Upper lobe of left lung (tissue), 6 donors: ENCODE measurements at regions not wholly inside any gene's neighbourhood (a gene's known extent, or its start where the extent isn't known, plus 50 kb on each side); places are given as distances from the start of the nearest gene placed in this dataset.

Experiments used
- ATAC-seq, 2 donors: fragments of 200-7000 bp; cut with Tn5 transposase; one replicate each; pipeline ENCODE4 v1.9.1; 2022; ENCODE audit warnings: mild to moderate bottlenecking in 2 of 2, moderate library complexity in 2 of 2; ENCODE audit not compliant: low FRiP score in 2 of 2
- DNase-seq, 2 donors: peaks; one replicate each; pipeline ENCODE4 v3.0.0-alpha.2; 2019 to 2020
- H3K27ac ChIP-seq, 4 donors: fragments of 200-600 bp; sonication (generic); one replicate each; pipeline ENCODE4 v1.5.1; 2016 to 2019
- H3K27me3 ChIP-seq, 4 donors: fragments of 200-600 bp; sonication (generic); one replicate each; pipeline ENCODE4 v1.5.1; 2017 to 2019
- H3K36me3 ChIP-seq, 4 donors: fragments of 200-600 bp; sonication (generic); one replicate each; pipeline ENCODE4 v1.5.1; 2016 to 2019
- H3K4me1 ChIP-seq, 4 donors: fragments of 200-600 bp; sonication (generic); one replicate each; pipeline ENCODE4 v1.5.1; 2018 to 2019
- H3K4me3 ChIP-seq, 4 donors: fragments of 200-600 bp; sonication (generic); one replicate each; pipeline ENCODE4 v1.5.1; 2017 to 2019; ENCODE audit warnings: mild to moderate bottlenecking in 2 of 4, moderate library complexity in 1 of 4
- H3K9me3 ChIP-seq, 4 donors: fragments of 200-600 bp; sonication (generic); one replicate each; pipeline ENCODE4 v1.5.1; 2018 to 2019
- CTCF ChIP-seq, 6 experiments: fragments of 450-650 bp in 4 of 6; fragments of 200-600 bp in 2 of 6; sonication (generic) in 2 of 6; IDR thresholded peaks; one replicate each; pipeline ENCODE4 v1.5.1; 2016 to 2019; ENCODE audit warnings: antibody characterized with exemption in 6 of 6
- EP300 ChIP-seq, 4 donors: sonication (generic); formaldehyde crosslinking; IDR thresholded peaks; one replicate each; pipeline ENCODE4 v1.5.1; 2017; ENCODE audit warnings: antibody characterized with exemption in 4 of 4, control low read depth in 2 of 4
- POLR2A ChIP-seq, 4 donors: fragments of 450-650 bp; IDR thresholded peaks; one replicate each; pipeline ENCODE4 v1.5.1; 2016 to 2017; ENCODE audit warnings: antibody characterized with exemption in 4 of 4, mild to moderate bottlenecking in 2 of 4
- POLR2AphosphoS5 ChIP-seq, 2 donors: sonication (generic); formaldehyde crosslinking; IDR thresholded peaks; one replicate each; pipeline ENCODE4 v1.5.1; 2017; ENCODE audit warnings: antibody characterized with exemption in 2 of 2
- WGBS, 2 donors: methylation state at CpG; one replicate each; pipeline ENCODE4 v1.1.5; 2017 to 2018; 5-methylcytosine and 5-hydroxymethylcytosine counted together
- small RNA-seq, 4 donors: library from RNA; depleted of rRNA; stranded (forward); fragments of <200 nt; gene quantifications; one replicate each; pipeline ENCODE3, GENCODE V24; 2016
- donor health status: DM: no; HTN: no; CAD: no; lungs with moderate emphysema.
- donor health status: DM: no; HTN: yes; CAD: no; lungs with severe emphysema.

GRCh38 chrY:7141477-7141876, 229.9 kb upstream of the AMELY start:
- Histone ChIP-seq H3K9me3 (no peaks in the 10 kb centered on the region), H3K36me3 (no peaks in the 10 kb centered on the region), H3K27me3 (no peaks in the 10 kb centered on the region), H3K4me1 (no peaks in the 10 kb centered on the region), H3K27ac (no peak overlapping the region), H3K4me3 (no peak overlapping the region)
- TF ChIP-seq CTCF (IDR thresholded peaks at IDR 0.05) (no peak), POLR2AphosphoS5 (IDR thresholded peaks at IDR 0.05) (no peak), POLR2A (IDR thresholded peaks at IDR 0.05) (no peak), EP300 (IDR thresholded peaks at IDR 0.05) (no peak)
- DNase-seq, result no peak
- ATAC-seq, result no peak
- WGBS, 2 donors, result 75% methylated on average over 5 of the region's 5 CpGs; no CpG with 5 or more reads in 1 of the 2 donors

Small RNA genes in the stretch of these regions (small RNA-seq; reads per million reads assigned to genes)
- gene RF00019 (0 reads per million in 4 donors), gene RN7SKP282 (0 reads per million in 4 donors), gene RNU6-521P (0 reads per million in 4 donors)
